Breast epithelium (tissue), 4 donors: ENCODE measurements at regions not wholly inside any gene's neighbourhood (a gene's known extent, or its start where the extent isn't known, plus 50 kb on each side); places are given as distances from the start of the nearest gene placed in this dataset.
"Not testable (repeated sequence)": the region's sequence is repeated elsewhere in the genome, so short reads cannot be mapped to it uniquely, and the experiment has no call there.

Source experiments
- DNase-seq, 2 donors: peaks; one replicate each; pipeline ENCODE4 v3.0.0-alpha.2; 2019; ENCODE audit warnings: low spot score in 2 of 2
- H3K27ac ChIP-seq, 2 donors: fragments of 200-600 bp; sonication (generic) in 1 of 2; one replicate each; pipeline ENCODE4 v1.5.1; 2016 to 2019; ENCODE audit warnings: mild to moderate bottlenecking in 1 of 2
- H3K27me3 ChIP-seq, 2 donors: fragments of 200-600 bp; sonication (generic) in 1 of 2; one replicate each; pipeline versions ENCODE4 v1.5.1 to v1.6.0; 2017 to 2019; ENCODE audit warnings: control low read depth in 1 of 2, mild to moderate bottlenecking in 1 of 2
- H3K36me3 ChIP-seq: fragments of 200-600 bp; one replicate; pipeline ENCODE4 v1.5.1; 2019
- H3K4me1 ChIP-seq, 2 donors: fragments of 200-600 bp; sonication (generic); one replicate each; pipeline ENCODE4 v1.5.1; 2016 to 2019; ENCODE audit warnings: control low read depth in 1 of 2
- H3K4me3 ChIP-seq, 3 donors: fragments of 200-600 bp; sonication (generic); 1 replicate in 2 of 3; 2 replicates in 1 of 3; pipeline ENCODE4 v1.5.1; 2016 to 2019; ENCODE audit warnings: mild to moderate bottlenecking in 3 of 3, moderate library complexity in 2 of 3
- H3K9me3 ChIP-seq, 2 donors: fragments of 200-600 bp; sonication (generic) in 1 of 2; one replicate each; pipeline ENCODE4 v1.5.1; 2016 to 2019; ENCODE audit warnings: control low read depth in 1 of 2
- CTCF ChIP-seq, 3 donors: fragments of 450-650 bp; IDR thresholded peaks; one replicate each; pipeline ENCODE4 v1.5.1; 2016 to 2017; ENCODE audit warnings: antibody characterized with exemption in 3 of 3, mild to moderate bottlenecking in 3 of 3, moderate library complexity in 3 of 3
- POLR2A ChIP-seq: fragments of 450-650 bp; IDR thresholded peaks from one replicate; pipeline ENCODE4 v1.6.1; 2016; ENCODE audit warnings: antibody characterized with exemption, mild to moderate bottlenecking, moderate library complexity
- POLR2AphosphoS5 ChIP-seq, 3 donors: sonication (generic); formaldehyde crosslinking; IDR thresholded peaks; one replicate each; pipeline ENCODE4 v1.6.1; 2017; ENCODE audit warnings: antibody characterized with exemption in 3 of 3
- intact Hi-C: fragments of 100-400 bp; cut with DNase I; formaldehyde crosslinking; loops from one replicate; pipeline ENCODE4 v1.15.1; 2023; ENCODE audit warnings: low total_unique reads

GRCh38 chr10:29386342-29386999 is 97.6 kb downstream of the LYZL1 start:
- Histone ChIP-seq H3K4me1 (no peaks in the 10 kb centered on the region), H3K36me3 (no peaks in the 10 kb centered on the region), H3K27me3 (no peaks in the 10 kb centered on the region), H3K4me3 (no peak overlapping the region), H3K27ac (no peak overlapping the region), H3K9me3 (no peaks in the 10 kb centered on the region)
- intact Hi-C loops: no loop called here
- no peak for DNase-seq
- no peak for TF ChIP-seq POLR2A
- peak; percentile 63 to 75 (median 71) for TF ChIP-seq CTCF (IDR thresholded peaks at IDR 0.05)
- no peak for TF ChIP-seq POLR2AphosphoS5 (IDR thresholded peaks at IDR 0.05)

- no peak overlapping the region for H3K4me3 ChIP-seq
- no peak overlapping the region for H3K27ac ChIP-seq
- intact Hi-C loops: no loop called here
- H3K27me3 ChIP-seq: no peaks in the 10 kb centered on the region
- DNase-seq: no peak
- H3K9me3 ChIP-seq: no peaks in the 10 kb centered on the region
- TF ChIP-seq POLR2A (no peak), CTCF (IDR thresholded peaks at IDR 0.05) (no peak), POLR2AphosphoS5 (IDR thresholded peaks at IDR 0.05) (no peak)
- no peaks in the 10 kb centered on the region for H3K36me3 ChIP-seq
- no peaks in the 10 kb centered on the region for H3K4me1 ChIP-seq
Observed at GRCh38 chr10:29387269-29387668, 98.4 kb downstream of the LYZL1 start.

GRCh38 chr10:29388112-29388511 is 99.2 kb downstream of the LYZL1 start:
- H3K27me3 ChIP-seq, H3K36me3 ChIP-seq, H3K4me3 ChIP-seq, H3K27ac ChIP-seq, DNase-seq, intact Hi-C loops, H3K9me3 ChIP-seq, H3K4me1 ChIP-seq: not testable (repeated sequence)

- no peak for TF ChIP-seq CTCF (IDR thresholded peaks at IDR 0.05)
- Histone ChIP-seq H3K36me3 (no peaks in the 10 kb centered on the region), H3K27me3 (no peaks in the 10 kb centered on the region), H3K9me3 (no peaks in the 10 kb centered on the region), H3K4me1 (no peaks in the 10 kb centered on the region), H3K4me3 (peak overlapping the region in 1 of 3 donors; percentile 32), H3K27ac (no peak overlapping the region)
- intact Hi-C loops: no loop called here
- DNase-seq: no peak
Observed at GRCh38 chr10:29389493-29389892, 100.6 kb downstream of the LYZL1 start.

GRCh38 chr10:29389935-29390334 is 101.1 kb downstream of the LYZL1 start:
- TF ChIP-seq CTCF (IDR thresholded peaks at IDR 0.05) (no peak), POLR2AphosphoS5 (IDR thresholded peaks at IDR 0.05) (no peak), POLR2A (no peak)
- intact Hi-C loops: no loop called here
- H3K36me3 ChIP-seq: no peaks in the 10 kb centered on the region
- H3K4me3 ChIP-seq: peak overlapping the region in 1 of 3 donors; percentile 32
- H3K9me3 ChIP-seq: no peaks in the 10 kb centered on the region
- DNase-seq: peak in 1 of 2 donors; percentile 24
- no peak overlapping the region for H3K27ac ChIP-seq
- no peaks in the 10 kb centered on the region for H3K27me3 ChIP-seq
- H3K4me1 ChIP-seq: no peaks in the 10 kb centered on the region
